Hematopoietic multipotent progenitor cell treated with erythropoietin and hydrocortisone succinate and interleukin-3 and kit ligand, for 8 days (in vitro differentiated cells): ENCODE measurements at regions not wholly inside any gene's neighbourhood (a gene's known extent, or its start where the extent isn't known, plus 50 kb on each side); places are given as distances from the start of the nearest gene placed in this dataset.
A peak's percentile ranks its signal among the peaks of the same experiment; 100 is the strongest.
"Not testable (repeated sequence)": the region's sequence is repeated elsewhere in the genome, so short reads cannot be mapped to it uniquely, and the experiment has no call there.

Experiments used
- DNase-seq: peaks from one replicate; pipeline ENCODE4 v3.0.0-alpha.2; 2015

DNA sequence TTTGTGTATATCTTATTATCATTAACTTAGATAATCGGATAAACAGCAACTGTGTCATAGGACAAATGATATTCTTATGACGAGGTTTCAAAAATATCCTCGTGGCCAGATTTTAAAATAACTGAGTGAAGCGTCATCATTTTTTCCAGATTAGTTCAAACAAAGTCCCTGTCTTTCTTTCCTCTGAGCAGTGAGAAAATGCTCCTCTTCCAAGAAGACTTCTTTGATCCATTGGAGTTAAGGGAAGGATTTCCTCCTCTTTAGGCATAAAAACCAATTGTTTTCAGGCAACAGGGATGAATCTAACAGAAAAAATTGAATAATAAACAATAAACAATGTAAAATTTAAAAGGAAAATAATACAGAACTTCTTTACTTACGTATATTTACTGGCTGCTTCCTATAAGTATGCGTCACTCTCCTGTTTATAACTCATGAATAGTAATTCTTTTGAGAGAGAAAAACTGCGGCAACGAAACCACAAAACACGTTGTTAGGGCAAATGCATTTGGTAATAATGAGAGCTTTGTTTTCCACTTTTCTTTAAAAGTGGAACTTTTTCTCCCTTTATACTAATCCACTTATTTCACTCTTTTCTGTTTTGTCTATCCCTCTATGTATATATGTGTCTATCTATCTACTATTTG, 419.4 kb upstream of the ONECUT1 start:
- DNase-seq: no peak

DNA sequence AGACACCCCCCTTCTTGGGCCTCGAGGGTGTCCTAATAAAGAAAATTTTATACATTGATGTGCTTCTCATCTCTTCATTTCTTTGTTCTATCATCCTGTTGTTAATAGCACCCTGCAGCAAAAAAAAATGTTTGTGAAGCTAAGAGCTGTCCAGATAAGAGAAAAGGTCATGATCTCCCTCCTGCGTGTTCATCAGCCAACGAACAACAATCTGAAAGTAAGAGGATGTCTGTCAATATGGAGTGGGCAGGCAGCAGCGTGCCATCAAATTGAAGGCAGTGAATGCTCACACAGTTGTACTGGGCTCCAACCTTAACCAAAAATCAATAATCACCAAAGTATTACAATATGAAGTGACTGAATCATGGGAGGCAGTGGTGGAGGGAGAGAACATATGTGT, 418.6 kb upstream of the ONECUT1 start:
- DNase-seq: no peak

DNA sequence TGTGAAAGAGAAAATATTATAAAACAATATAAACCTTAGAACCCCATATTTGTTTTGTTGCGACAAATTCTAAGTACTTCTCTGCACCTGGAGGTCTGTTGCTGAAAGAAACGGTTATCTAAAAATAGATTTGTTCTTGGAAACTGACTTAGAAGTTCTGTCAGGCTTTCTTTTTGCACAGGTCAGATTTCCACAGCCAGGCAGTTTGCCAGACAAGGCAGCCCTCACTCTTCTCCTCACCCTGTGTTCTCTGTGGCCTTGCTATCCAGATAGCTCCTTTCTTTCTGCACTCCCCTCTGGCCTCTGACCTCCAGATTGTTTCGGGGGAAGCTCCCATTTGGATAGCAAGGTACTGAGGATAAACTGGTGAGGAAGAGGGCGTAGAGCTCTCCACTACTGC, 413.3 kb upstream of the ONECUT1 start:
- no peak for DNase-seq

DNA sequence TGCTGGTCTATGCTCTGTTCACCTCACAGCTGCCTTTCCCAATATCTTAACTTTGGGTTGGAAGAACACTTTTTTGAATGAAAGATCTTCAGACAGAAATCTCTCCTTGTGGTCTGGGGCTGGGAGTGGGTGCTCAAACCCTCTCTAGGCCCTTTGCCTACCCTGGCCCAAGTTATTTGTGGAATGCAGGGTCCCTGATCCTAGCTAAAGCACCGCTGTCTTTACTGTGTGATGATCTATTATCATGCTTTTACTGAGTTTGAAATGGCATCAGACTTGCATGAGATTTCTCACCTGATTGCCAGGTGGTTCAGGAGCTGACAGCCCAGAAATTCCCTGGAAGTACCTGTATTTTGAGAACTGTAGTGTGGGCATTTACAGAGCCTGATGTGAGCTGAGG, 412.7 kb upstream of the ONECUT1 start:
- DNase-seq: no peak

DNA sequence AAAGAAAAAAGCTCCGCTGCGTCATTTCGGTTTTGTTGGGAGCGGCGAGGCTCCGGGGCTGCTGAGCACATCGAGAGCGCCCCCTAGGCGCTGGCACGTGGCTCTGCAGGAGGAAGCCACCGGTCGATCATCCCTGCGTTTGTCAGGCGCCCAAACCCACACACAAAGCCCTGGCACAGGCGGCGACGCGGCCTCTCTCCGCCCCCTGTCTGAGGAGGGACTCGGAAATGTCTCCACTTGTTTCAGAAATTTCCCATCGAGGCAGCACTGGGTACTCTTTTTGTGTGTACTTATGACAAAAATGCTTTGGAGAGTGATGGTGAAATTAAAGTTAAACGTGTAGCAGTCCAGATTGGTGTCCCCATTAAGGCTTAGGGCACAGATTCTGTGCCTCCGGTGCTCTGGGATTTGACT, 407.3 kb upstream of the ONECUT1 start:
- DNase-seq: peak; percentile 41

DNA sequence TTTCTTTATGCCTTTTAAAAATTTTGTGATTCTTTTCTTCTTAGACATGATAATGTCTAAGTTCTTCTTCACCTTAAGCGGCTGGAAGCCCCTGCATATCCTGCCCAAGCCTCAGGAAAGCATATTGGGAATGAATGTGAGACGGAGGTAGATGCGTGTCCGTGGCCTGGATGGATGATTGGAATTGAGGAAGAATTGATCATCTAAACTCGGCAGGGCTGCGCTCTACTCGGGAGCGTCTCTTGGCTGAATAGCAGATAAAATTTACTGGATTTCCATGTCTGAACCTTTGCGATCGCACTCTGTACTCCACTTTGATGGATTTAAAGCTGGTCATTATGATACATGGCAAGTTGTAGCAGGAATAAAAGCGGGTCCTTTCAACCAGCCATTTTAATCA, 406.7 kb upstream of the ONECUT1 start:
- DNase-seq: no peak

DNA sequence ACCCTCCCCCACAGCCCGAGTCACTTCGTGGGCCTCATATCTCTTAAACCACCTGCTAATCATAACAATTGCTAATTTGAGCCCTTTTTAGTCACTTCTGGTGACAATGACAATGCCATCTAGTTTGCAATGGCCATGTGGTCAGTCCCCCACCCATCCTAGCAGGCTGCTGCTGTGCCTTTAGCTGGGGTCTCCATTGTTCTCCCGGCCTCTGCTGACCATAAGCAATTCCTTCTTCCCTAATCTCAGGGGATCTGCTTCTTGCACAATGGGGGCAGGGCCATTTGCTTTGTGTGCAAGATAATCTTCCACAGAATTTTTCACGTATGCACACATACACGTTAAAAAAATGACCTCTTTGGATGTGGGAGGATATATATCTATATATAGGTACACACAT, 406.1 kb upstream of the ONECUT1 start:
- DNase-seq: no peak

DNA sequence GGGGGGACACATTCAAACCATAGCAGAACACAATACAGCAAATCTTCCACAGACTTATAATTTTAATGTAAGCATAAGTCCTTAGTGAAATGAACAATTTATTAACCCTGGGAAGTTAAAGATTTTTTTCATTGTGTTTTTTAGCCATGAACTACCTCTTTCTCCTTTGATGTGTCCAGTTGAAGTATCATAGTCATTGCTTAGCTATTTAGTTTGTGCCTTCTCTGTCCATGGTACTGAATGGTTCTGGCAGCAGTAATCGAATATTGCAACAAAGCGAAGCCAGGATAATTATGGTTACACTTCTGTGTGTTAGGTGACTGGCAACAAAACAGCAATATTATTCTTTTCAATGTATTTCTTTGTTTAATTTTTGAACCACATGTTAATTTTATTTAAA, 403.0 kb upstream of the ONECUT1 start:
- peak; percentile 8 for DNase-seq

DNA sequence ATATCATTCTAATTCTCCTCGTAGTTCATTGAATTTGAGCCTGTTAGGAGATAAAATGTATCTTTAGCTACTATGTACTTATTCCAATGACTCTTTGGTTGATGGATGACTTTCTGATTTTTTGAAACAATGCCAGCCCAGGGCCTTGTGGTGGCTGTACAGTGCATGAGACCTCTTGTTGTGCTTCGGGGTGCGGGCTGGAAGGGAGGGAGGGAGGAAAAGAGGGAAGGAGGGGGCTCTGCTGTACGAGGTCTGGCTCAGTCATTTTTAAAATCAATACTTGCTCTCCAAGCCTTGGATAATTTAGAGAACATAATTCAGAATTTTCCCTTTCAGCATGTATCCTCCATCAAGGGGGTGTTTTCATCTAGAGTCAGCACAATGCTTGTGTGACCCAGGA, 399.7 kb upstream of the ONECUT1 start:
- no peak for DNase-seq

DNA sequence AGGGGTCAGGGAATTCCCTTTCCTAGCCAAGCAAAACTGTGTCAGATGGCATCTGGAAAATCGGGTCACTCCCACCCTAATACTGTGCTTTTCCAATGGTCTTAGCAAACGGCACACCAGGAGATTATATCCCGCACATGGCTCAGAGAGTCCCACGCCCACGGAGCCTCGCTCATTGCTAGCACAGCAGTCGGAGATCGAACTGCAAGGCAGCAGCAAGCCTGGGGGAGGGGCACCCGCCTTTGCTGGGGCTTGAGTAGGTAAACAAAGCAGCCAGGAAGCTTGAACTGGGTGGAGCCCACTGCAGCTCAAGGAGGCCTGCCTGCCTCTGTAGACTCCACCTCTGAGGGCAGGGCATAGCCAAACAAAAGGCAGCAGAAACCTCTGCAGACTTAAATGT, 393.3 kb upstream of the ONECUT1 start:
- DNase-seq: not testable (repeated sequence)

DNA sequence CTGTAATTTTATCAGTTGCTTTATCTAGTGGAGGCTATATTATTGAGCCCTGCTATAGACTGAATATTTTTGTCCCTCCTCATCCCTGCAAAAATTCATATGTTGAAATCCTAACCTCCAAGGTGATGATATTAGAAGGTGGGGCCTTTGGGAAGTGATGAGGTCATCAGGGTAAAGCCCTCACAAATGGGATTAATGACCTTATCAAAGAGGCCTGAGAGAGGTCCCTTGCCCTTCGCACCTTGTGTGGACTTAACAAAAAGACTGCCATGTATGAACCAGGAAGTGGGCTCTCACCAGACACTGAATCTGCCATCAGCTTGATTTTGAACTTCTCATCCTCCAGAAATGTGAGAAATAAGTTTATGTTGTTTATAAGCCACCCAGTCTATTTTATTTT, 381.4 kb upstream of the ONECUT1 start:
- no peak for DNase-seq

DNA sequence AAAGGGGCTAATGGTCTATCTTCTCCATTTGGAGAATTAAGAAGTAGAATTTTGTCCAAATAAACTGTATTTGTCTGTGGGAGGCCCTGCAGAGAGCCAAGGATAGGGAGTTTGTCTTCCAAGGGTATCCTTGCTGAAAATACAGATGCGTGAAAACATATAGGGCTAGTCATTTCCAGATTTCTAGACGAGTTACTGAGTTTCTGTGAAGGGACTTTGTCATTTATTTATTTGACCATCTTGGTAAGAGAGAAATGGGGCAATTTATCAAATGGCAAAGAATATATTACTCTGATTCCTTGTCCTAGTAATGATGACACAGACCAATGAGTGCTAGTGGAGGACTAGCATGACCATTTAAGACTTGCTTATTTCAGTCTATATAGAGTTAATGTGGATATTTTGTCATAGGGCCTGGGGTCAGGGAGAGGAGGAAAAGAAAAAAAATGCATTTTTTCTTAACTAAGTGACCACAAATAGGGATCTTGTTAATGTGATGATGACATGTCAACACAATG, 376.6 kb upstream of the ONECUT1 start:
- no peak for DNase-seq

DNA sequence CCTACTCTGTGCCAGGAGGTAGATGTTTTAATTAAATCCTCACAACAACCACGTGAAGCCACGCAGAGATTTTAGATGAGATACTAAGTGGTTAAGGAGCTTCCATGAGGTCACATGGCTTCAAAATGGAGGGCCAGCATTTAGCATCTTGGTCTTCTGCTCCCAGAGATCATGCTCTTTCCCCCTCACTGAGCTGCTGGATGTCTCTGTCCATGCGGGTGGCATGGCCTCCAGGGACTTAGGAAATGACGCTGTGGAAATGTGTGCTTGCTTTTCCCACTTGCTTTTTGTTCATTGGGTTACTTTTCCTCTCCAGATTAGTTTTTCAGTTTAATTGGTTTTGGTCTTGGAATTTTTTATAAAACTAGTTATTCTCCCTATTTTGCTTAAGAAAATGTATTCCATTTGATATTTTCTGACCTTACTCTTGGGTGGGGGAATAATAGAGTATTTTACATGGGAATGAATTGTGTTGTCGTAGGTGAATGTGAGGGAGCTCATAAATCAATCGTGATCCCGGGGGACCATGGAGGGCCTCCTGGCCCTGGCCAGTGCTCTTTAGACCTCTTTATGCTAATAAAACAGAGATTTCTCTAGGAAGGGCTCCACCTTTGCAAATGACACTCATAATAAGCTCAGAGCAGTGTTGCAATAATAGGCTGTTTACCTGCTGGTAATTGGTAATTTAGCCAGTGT, 376.0 kb upstream of the ONECUT1 start:
- no peak for DNase-seq

DNA sequence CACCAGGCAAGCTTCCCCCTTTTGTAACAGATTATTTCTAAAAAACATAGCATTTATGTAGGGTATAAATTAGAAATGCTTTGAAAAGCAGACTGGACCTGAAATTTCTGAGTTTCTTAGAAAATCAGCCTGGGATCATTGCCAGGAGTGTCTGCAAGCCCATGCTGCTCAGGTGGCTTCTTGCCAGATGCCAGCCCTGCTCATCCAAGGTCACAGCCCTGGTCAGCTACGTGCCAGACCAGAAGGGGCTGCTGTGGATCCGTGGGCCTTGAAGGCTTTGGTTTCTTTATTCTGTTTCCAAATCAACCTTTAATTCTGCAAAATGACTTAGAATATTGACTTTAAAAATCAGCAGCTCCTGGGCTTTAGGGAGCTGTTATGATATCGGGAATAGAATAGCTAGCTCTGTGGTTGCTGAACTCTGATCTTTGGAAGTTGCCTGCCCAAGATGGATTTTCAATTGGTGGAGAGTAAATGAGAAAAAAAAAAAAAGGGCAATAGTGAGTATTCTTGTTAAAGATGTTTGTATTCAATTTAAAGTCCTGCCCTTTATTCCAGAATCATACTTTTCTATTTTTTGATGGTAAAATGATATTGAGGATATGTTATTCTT, 370.1 kb upstream of the ONECUT1 start:
- DNase-seq: no peak

DNA sequence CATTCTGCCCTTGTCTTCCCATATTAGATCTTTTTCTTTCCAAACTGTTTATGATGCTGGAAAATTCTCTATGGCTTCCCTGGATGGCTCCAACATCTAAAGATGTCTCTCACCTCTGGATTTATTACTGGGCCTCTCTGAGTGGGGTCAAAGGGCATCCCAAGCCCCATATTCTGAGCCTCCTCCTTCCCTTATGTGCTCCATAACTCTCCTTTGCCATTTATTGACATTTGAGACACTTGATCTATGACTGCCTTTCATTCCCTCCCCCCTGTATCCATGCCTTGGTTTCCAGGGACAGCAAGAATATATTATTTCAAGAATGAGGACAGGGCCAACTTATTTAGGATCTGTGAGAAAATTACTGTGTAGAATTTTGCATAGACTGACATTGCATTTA, 369.3 kb upstream of the ONECUT1 start:
- DNase-seq: no peak

DNA sequence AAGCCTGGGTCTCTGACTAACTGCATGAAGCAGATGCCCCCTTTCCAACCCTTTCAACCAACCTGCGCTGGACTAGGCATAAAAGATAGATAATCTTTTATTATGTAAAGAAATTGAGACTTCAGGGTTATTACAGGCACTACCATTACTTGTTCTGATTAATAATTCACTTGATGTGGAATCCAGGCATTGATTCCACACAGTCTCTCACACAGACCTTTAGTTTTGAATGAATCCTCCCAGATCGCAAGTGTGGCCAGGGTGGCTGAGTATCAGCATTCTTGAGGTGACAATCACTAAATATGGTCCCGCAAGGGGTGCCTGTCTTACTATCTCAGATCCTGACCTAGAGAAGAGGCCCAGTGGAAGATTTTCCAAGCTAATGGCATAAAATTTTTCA, 368.9 kb upstream of the ONECUT1 start:
- no peak for DNase-seq

DNA sequence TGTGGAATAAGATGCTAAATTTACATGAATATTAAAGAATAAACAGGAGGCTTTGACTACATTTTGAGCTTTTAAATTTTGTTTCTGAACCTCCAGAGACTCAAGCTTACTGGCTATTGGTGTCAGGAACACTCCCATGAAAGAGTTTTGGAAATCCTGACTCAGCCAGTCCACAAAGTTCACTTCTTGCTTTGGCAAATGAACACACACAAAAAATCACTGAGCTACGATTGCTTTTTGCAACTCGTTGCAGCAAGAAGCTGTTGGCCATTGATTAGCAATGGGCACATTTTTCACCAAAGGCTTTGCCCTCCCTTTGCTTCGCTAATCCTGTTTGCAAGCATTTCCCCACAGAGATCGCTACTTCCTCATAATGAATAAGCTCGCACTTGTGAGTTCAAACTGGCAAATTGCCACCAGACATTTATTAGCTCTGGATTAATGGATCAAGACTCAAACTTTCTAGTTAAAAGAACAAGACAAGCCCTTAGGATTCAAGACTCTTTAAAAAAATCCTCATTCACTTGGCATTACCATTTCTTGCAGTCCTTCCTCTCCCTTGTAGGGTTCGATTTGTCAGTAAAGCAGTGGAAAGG, 343.2 kb upstream of the ONECUT1 start:
- no peak for DNase-seq

DNA sequence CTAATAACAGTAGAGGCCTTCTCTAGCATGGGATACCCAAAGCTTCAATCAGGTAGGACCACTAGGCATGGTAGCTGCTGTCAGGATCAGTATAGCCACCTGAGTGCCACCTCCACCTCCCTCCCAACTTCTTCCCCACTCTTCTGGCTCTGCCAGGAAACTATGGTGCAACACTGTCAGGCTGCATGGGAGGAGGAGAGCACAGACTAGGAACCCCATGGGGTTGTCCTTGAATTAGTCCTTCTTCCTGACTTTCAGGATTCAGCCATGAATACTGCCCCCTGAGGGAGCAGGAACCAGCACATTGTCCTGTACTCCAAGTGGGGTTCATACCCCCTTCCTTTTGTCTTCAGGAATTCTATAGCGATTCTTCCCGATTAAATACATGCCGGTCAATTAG, 340.8 kb upstream of the ONECUT1 start:
- no peak for DNase-seq

DNA sequence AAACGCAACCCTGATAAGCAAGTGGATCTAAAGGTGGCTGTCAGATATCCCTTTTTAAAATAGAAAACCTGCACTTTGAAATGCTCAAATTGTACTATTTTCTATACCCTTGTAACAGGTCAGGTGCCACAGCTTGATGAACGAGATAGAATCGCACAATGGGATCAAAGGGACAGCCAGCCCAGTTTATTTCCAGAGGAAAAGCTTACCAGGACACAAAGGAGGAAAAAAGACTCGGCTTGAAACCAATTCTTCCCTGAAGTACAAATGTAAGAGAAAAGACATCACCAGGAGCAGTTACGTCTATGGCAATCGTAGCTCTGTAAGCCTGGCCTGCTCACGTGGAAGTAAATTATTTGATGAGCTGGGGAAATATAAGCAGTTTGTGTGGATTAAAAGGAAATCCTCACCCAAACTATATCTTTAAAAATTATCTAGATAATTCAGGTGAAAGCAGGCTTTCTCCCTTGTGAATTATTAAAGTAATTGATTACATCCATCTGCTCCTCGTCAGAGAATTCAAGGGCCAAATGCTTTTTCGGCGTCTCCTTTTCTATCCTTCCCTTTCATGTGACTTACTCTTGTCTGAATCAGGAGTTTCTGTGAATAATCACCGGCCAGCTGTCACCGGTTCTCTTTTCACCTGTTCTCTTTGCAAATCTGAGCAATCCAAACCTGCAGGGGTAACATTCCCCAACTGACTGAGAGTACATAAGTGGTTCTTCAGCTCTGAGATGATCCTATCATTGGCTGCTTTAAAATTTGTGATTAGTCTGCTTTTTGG, 339.2 kb upstream of the ONECUT1 start:
- DNase-seq: no peak

DNA sequence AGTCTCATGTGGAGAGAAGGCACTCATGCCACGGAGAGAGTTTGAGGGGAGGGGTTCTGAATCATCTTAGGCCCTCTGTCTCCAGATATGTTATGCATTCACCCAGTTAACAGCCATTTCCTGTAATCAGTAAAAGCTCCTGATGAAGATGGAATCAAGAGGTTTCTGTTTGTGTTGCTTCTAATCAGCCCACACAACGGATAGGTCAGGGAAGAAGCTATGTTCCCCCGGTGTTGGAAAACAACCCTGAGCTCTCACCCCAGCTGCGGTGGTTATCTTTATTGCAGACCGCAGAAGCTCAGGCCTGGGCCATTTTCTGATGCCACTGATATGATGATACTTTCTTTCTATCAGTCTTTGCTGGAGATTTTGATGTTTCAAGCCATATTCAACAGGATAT, 338.5 kb upstream of the ONECUT1 start:
- DNase-seq: no peak

DNA sequence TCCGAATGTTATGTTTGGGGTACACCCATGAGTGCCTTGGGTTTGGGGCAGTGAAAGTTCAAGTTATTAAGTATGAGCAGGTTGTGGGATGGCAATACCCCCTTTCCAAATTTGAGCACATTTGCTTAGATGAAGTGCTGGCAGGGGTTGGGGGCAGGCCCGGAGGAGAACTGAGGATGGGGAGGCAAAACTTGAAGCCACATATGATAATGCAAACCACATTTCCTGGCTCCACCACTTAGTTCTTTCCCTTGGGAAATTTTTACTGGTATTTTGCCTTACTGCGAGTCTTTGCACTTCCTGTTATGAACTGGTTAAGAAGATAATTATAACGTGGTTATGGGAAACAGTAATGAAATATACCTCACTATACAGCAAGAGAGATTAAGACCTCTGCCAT, 336.0 kb upstream of the ONECUT1 start:
- no peak for DNase-seq

DNA sequence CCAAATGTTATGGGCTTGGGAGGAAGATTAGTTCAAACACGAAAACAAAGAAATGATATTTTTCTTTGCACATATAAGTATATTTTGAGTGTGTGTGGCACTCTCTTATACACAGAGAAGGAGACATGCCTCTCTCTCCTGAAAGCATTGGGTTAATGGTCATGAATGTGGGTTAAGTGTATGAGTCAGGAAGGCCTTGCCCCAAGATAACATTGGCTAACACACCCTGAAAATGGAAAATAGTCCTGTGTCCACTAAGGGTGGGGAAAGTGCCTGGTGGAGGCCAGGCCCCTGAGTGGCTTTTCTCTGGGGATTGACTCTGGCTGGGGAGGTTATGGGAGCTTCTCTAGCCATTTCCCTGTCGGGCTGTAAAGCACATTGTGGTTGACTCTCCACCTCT, 332.7 kb upstream of the ONECUT1 start:
- no peak for DNase-seq

DNA sequence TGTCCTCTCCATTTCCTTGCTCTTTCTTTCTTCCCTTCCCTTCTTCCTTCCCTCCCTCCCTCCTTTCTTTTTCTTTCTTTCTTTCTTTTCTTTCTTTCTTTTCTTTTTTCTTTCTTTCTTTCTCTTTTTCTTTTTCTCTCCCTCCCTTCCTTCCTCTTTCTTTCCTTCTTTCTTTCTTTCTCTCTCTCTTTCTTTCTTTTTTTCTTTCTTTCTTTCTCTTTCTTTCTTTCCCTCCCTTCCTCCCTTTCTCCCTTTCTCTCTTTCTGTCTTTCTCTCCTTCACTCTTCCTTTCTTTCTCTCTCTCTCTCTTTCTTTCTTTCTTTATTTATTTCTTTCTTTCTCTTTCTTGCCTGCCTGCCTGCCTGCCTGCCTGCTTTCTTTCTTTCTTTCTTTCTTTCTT, 326.8 kb upstream of the ONECUT1 start:
- not testable (repeated sequence) for DNase-seq
